Ammon's horn (tissue), 1 donor: ENCODE measurements at regions not wholly inside any gene's neighbourhood (a gene's known extent, or its start where the extent isn't known, plus 50 kb on each side); places are given as distances from the start of the nearest gene placed in this dataset.
"Not testable (repeated sequence)": the region's sequence is repeated elsewhere in the genome, so short reads cannot be mapped to it uniquely, and the experiment has no call there.

Source experiments
- DNase-seq: peaks from one replicate; pipeline ENCODE4 v3.0.0-alpha.2; 2016; ENCODE audit warnings: low spot score

- no peak for DNase-seq
These were observed 1388.8 kb downstream of the AMY1C start for GRCh38 chr1:105138458-105138893.

GRCh38 chr1:105172788-105173187, 1423.1 kb downstream of the AMY1C start:
- no peak for DNase-seq

GRCh38 chr1:105180789-105181188, 1431.1 kb downstream of the AMY1C start:
- no peak for DNase-seq

DNA sequence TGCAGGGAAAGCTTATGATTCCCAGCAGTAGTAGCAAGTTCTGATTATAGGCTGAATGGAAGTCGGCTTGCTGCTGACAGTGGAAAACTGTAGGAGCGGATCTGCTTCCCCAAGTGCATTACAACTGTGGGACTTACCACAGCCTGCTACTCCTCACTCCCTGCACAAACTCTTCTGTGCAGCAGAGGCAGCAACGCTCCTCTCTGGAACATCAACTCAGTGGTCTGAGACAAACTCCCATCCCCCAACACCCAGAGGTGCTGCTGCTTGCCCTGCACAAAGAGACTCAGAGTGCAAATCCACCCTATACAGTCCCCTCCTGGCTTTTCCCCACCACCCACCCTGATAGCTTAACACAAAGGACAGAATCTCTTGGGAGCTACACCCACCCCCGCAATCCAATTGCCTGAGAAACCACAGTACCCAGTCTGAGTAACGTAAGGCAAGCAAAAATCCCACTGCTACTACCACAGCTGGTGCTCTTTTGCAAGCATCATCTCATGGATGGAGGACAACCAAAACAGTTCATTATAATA, 1455.2 kb downstream of the AMY1C start:
- DNase-seq = no peak

GRCh38 chr1:105208581-105208980, 1458.9 kb downstream of the AMY1C start:
- no peak for DNase-seq

GRCh38 chr1:105210747-105211146, 1461.0 kb downstream of the AMY1C start:
- no peak for DNase-seq

DNA sequence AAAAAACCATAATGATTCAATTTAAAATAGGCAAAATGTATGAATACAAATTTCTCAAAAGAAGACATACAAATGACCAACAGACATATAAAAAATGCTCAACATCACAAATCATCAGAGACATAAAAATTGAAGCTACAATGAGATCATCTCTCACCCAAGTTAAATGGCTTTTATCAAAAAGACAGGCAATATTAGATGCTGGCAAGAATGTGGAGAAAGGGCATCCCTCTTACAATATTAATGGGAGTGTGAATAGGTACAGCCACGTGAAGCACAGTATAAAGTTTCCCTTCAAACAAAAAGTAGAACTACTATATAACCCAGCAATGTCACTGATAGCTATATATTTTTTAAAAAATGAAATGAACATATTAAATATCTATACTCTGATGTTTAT, 1481.7 kb downstream of the AMY1C start:
- DNase-seq = no peak

DNA sequence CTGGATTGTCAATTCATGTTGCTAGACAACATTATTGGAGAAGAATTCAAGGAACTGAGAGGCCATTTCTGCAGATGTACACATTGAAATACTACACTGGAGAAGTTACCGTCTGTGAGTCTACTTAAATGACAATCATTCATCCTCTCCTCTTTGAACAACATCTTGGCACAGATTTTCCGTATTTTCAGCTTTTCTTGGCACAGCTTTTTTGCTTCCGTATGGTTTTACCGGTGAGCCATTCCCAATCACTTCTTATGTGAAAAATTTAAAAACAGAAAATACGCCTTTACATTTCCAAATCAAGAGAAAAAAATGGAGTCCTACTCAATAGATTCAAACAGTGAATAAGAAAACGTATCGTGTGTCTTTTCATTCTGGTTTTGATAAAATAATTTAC, 1493.7 kb downstream of the AMY1C start:
- DNase-seq = no peak

- DNase-seq = no peak
These were observed 1494.3 kb downstream of the AMY1C start for GRCh38 chr1:105243969-105244368.

GRCh38 chr1:105254906-105255305, 1505.2 kb downstream of the AMY1C start:
- no peak for DNase-seq

- no peak for DNase-seq
These were observed 1510.3 kb downstream of the AMY1C start for GRCh38 chr1:105260001-105260400.

DNA sequence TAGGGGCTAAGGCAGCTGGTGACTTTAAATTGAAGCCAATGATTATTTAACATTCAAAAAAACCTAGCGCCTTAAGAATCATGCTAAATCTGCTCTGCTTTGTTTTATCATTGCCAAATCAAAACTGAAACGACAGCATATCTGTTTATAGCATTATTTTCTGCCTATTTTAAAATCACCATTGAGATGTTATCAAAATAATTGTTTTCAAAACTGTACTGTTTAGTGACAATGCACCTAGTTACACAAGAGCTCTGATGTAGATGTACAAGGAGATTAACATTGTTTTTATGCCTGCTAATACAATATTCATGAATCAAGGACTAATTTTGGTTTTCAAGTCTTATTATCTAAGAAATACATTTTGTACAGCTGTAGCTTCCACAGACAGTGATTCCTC, 1521.3 kb downstream of the AMY1C start:
- DNase-seq = no peak

DNA sequence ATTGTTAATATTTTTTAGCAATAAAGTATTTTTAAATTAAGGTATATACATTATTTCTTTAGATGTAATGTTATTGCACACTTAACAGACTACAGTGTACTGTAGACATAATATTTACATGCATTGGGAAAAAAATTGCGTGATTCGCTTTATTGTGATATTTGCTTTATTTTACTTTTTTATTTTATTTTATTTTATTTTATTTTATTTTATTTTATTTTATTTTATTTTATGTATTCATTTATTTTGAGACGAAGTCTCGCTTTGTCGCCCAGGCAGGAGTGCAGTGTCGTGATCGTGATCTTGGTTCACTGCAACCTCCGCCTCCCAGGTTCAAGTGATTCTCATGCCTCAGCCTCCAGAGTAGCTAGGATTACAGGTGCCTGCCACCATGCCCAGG, 1522.7 kb downstream of the AMY1C start:
- DNase-seq = not testable (repeated sequence)

DNA sequence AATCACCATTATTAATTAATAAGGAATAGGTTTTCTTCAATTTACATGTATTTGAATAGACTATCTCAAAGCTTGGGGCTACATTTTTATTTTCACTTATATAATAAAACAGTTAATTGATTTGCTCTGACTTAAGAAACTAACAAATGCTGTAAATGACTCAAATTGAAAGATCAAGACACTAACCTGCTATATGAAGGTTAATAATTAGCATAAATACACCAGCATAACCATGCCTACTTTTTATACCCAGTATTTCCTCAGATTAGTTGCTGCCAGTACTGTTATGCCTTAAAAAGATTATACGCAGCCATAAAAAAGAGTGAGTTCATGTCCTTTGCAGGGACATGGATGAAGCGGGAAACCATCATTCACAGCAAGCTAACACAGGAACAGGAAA, 1545.1 kb downstream of the AMY1C start:
- DNase-seq = no peak

- no peak for DNase-seq
These were observed 1560.4 kb downstream of the AMY1C start for GRCh38 chr1:105310063-105310462.

- DNase-seq = no peak
These were observed 1568.3 kb downstream of the AMY1C start for GRCh38 chr1:105317976-105318375.

DNA sequence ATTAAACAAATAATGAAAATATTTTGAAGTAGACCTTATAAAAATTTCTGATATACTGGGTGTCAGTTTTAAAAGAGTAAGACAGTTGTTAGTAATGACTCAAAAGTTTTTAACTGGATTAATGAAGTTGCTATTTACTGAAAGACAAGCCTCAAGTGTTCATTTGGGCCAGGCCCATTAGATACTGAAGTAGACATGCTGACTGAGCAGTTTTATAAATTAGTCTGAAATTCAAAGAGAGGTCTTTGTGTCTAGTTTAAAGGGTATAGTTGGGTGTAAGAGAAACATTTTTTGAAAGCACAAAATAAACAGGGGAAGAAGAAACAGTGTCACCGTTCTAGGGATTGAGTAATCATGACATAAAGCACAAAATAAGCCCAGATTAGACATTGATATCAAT, 1577.2 kb downstream of the AMY1C start:
- no peak for DNase-seq

DNA sequence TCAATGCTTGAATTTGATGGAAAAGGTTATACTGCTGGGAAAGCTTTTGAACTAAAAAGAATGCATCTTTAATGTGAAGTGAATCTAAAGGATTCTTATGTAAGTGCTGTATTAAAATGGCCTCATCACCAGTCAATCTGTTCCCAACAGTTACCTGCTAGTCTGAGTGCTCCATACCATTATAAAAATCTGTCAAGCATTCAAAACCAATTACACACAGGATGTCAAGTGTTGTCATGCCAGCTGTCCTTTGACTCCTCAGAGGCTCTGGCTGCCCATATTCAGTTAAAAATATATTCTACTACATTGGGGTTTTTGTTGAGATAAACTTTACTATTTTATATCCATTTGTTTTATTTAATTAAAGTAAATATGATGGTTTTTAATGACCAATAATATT, 1587.7 kb downstream of the AMY1C start:
- no peak for DNase-seq

DNA sequence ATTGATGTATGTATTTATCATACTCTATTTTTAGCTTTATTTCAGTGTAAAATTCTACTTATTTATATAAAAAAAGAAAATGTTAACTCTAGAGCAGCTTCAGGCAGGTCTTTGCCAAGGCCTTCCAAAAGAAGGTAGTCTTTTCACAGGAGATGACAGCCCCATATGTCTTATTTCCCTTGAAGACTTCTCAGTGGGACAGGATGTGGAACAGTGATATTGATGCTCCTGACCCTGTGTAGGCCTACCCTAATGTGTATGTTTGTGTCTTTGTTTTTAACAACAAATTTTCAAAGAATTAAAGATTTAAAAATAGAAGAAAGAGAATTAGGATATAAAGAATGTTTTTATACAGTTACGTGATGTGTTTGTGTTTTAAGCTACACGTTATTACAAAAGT, 1593.6 kb downstream of the AMY1C start:
- no peak for DNase-seq

GRCh38 chr1:105359457-105359856, 1609.8 kb downstream of the AMY1C start:
- no peak for DNase-seq

- DNase-seq = no peak
These were observed 1612.7 kb downstream of the AMY1C start for GRCh38 chr1:105362438-105362837.

DNA sequence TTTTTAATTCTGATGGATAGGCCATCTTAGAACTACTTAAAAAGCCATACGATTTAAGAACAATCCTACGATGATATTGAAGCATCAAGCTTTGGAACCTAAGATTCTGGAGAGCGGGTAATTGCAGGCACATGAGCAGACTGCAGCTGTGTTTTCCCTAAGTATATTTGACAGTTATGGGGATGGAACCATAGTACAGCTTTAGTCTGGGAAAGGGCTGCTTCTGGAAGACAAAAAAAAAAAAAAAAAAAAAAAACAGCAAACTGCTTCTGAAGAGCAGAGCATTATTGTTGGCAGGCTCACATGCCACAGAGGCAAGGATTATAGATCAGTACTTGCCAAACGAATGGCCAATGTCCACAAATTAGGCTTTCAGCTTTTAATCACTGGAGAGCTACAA, 1618.7 kb downstream of the AMY1C start:
- DNase-seq = no peak

DNA sequence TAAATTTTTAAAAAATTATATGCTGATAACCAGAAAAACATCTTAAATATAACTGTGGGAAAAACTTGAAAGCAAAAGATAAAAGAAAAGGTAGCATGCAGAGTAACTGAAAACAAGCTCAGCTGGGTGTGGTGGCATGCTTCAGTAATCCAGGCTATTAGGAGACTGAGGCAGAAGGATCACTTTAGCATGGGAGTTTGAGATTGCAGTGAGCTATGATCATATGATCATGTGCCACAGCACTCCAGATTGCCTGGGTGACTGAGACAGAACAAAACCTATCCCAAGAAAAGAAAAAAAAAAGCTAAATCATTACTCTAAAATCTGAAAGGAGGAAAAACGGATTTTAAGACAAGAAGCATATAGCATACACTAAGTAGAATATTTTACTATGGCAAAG, 1624.0 kb downstream of the AMY1C start:
- DNase-seq = no peak

DNA sequence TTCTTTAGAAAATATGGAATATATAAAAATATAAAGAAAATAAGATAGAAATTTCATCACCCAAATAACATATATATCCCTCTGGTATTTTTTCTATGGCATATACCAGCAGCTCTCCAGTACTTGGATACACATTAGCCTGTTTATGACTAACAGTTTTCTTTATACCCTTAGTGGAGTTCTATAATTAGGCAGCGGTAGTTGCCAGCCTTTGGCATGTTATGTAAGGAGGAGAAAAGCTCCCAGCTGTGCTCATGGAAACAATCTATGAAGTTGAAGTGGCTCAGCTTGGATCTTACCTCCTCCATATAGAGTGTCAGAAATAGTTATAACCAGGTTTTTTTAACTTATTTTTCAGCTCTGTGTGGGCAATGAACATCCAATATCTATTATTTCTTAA, 1636.8 kb downstream of the AMY1C start:
- DNase-seq = peak; percentile 7

DNA sequence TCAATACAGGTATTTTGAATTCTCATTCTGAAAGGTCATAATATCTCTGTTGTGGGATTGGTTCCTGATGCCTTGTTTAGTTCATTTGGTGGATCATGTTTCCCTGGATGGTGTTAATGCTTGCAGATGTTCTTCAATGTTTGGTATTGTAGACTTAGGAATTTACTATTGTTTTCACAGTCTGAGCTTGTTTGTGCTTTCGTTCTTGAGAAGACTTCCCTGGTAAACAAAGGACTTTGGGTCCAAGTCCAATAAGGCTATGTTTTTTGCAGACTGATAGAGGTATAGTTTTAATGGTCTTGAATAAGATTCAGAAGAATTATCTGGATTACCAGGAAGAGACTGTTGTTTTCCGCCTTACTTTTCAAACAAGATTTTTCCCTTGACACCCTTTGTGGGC, 1646.3 kb downstream of the AMY1C start:
- no peak for DNase-seq
